Gastrocnemius medialis (tissue), 4 donors: ENCODE measurements at regions not wholly inside any gene's neighbourhood (a gene's known extent, or its start where the extent isn't known, plus 50 kb on each side); places are given as distances from the start of the nearest gene placed in this dataset.

Source experiments
- CTCF ChIP-seq, 5 experiments: fragments of 450-650 bp in 3 of 5; fragments of 200-600 bp in 2 of 5; sonication (generic) in 2 of 5; IDR thresholded peaks in 4 of 5; conservative IDR thresholded peaks in 1 of 5; 1 replicate in 4 of 5; 2 replicates in 1 of 5; pipeline ENCODE4 v1.5.1; 2016 to 2019; ENCODE audit warnings: antibody characterized with exemption in 5 of 5, mild to moderate bottlenecking in 3 of 5, moderate library complexity in 3 of 5
- POLR2A ChIP-seq, 2 donors: fragments of 450-650 bp; IDR thresholded peaks; one replicate each; pipeline ENCODE4 v1.6.1; 2017; ENCODE audit warnings: antibody characterized with exemption in 2 of 2, mild to moderate bottlenecking in 2 of 2, moderate library complexity in 2 of 2

GRCh38 chr9:87004016-87004415 is 56.7 kb upstream of the GAS1 start:
- TF ChIP-seq CTCF (IDR thresholded peaks at IDR 0.05 in 4 of 5, conservative IDR thresholded peaks at IDR 0.05 in 1 of 5) (no peak), POLR2A (IDR thresholded peaks at IDR 0.05) (no peak)
